HepG2 (cell line): ENCODE measurements at regions not wholly inside any gene's neighbourhood (a gene's known extent, or its start where the extent isn't known, plus 50 kb on each side); places are given as distances from the start of the nearest gene placed in this dataset.

Experiments used
- ATAC-seq: fragments of 200-7000 bp; cut with Tn5 transposase; 3 replicates; pipeline ENCODE4 v1.9.1; 2020; ENCODE audit warnings: mild to moderate bottlenecking, moderate library complexity
- BruUV-seq: library from RNA; stranded (reverse); fragments of 400-500 nt; replicated peaks from 2 replicates; lab custom pipeline; 2021; lab: Mats Ljungman, UMichigan
- CTCF ChIA-PET: fragments of 300-600 bp; formaldehyde crosslinking; extraction: SDS; loops from one replicate; lab custom pipeline; 2021; ENCODE audit warnings: low total read pairs, inconsistent platforms, low intra/inter-chr PET ratio; lab: Yijun Ruan, JAX
- POLR2A ChIA-PET: fragments of 350-600 bp; sonication (Branson Sonifier 250); formaldehyde crosslinking; loops from one replicate; lab custom pipeline; 2020; ENCODE audit warnings: antibody characterized with exemption, inconsistent platforms; lab: Yijun Ruan, JAX
- DNase-seq: peaks from one replicate; pipeline ENCODE4 v3.0.0-alpha.2; 2015; ENCODE audit warnings: low spot score
- FAIRE-seq: peaks from 3 replicates; lab custom pipeline; 2011; peaks lifted over from hg19 to GRCh38; lab: Jason Lieb, UNC
- H2AFZ ChIP-seq: one replicate; pipeline ENCODE4 v1.6.1; 2011; ENCODE audit warnings: low read length, inconsistent platforms
- H3K27ac ChIP-seq: fragments of 300-600 bp; 3 replicates; pipeline ENCODE4 v1.8.0; 2011; ENCODE audit warnings: mixed run types, mild to moderate bottlenecking, mixed read lengths, low read length, inconsistent platforms; ENCODE audit not compliant: insufficient read depth; ENCODE audit errors: extremely low read length
- H3K27me3 ChIP-seq, 2 experiments: fragments of 200-600 bp in 1 of 2; 2 replicates in 1 of 2; 3 replicates in 1 of 2; pipeline versions ENCODE4 v1.6.0 to v1.8.0; 2011; ENCODE audit warnings: low read length in 2 of 2, mild to moderate bottlenecking in 2 of 2, moderate library complexity in 2 of 2, inconsistent platforms in 1 of 2; ENCODE audit not compliant: insufficient read depth in 2 of 2, control insufficient read depth in 1 of 2
- H3K36me3 ChIP-seq, 2 experiments: fragments of 200-600 bp in 1 of 2; replicated peaks in 1 of 2; 2 replicates in 1 of 2; 3 replicates in 1 of 2; pipeline versions ENCODE4 v1.5.1 to v1.8.0; 2011; ENCODE audit warnings: low read length in 2 of 2, inconsistent platforms in 1 of 2; ENCODE audit not compliant: insufficient read depth in 2 of 2, control insufficient read depth in 1 of 2
- H3K4me1 ChIP-seq: 2 replicates; pipeline ENCODE4 v1.5.1; 2012; ENCODE audit warnings: low read length, inconsistent platforms; ENCODE audit not compliant: insufficient read depth
- H3K4me2 ChIP-seq: 2 replicates; pipeline ENCODE4 v1.6.0; 2011; ENCODE audit warnings: low read depth, low read length, inconsistent platforms
- H3K4me3 ChIP-seq, 3 experiments: fragments of 200-600 bp in 1 of 3; sonication (generic), shearing (Covaris generic) in 1 of 3; replicated peaks in 1 of 3; 2 replicates each; pipeline ENCODE4 v1.5.1; 2011 to 2016; ENCODE audit warnings: low read length in 3 of 3, inconsistent platforms in 2 of 3, low read depth in 2 of 3, mild to moderate bottlenecking in 2 of 3, control low read depth in 1 of 3, mixed read lengths in 1 of 3; ENCODE audit not compliant: insufficient read depth in 1 of 3
- H3K79me2 ChIP-seq: one replicate; pipeline ENCODE4 v1.6.1; 2011; ENCODE audit warnings: low read length, inconsistent platforms; ENCODE audit not compliant: insufficient read depth
- H3K9ac ChIP-seq: 2 replicates; pipeline ENCODE4 v1.6.0; 2011; ENCODE audit warnings: mild to moderate bottlenecking, low read depth, low read length, inconsistent platforms; ENCODE audit not compliant: insufficient read depth
- H3K9me3 ChIP-seq: 2 replicates; pipeline ENCODE4 v1.5.1; 2012; ENCODE audit warnings: mild to moderate bottlenecking, low read length
- H4K20me1 ChIP-seq: 2 replicates; pipeline ENCODE4 v1.6.0; 2011; ENCODE audit warnings: inconsistent platforms, mild to moderate bottlenecking, low read length, moderate library complexity; ENCODE audit not compliant: insufficient read depth
- JDP2 ChIP-seq: sonication (generic); formaldehyde crosslinking; IDR thresholded peaks from 2 replicates; pipeline ENCODE4 v1.8.1; 2022; ENCODE audit warnings: missing genetic modification reagents, borderline replicate concordance
- MYNN ChIP-seq: sonication (generic); formaldehyde crosslinking; IDR thresholded peaks from 2 replicates; pipeline ENCODE4 v1.4.0; 2020; ENCODE audit warnings: mild to moderate bottlenecking, low read depth, missing genetic modification reagents
- ZBTB3 ChIP-seq: sonication (generic); formaldehyde crosslinking; IDR thresholded peaks from 2 replicates; pipeline ENCODE4 v1.4.0; 2020; ENCODE audit warnings: low read depth, mild to moderate bottlenecking, moderate library complexity, missing genetic modification reagents, borderline replicate concordance
- ZFP37 ChIP-seq: sonication (generic); formaldehyde crosslinking; IDR thresholded peaks from 2 replicates; pipeline ENCODE4 v1.4.0; 2020; ENCODE audit warnings: missing genetic modification reagents, borderline replicate concordance
- ZNF232 ChIP-seq: sonication (generic); formaldehyde crosslinking; IDR thresholded peaks from 2 replicates; pipeline ENCODE4 v1.4.0; 2020; ENCODE audit warnings: missing genetic modification reagents, borderline replicate concordance
- ZNF431 ChIP-seq: sonication (generic); formaldehyde crosslinking; IDR thresholded peaks from 2 replicates; pipeline ENCODE4 v1.9.0; 2022; ENCODE audit warnings: missing genetic modification reagents, low read depth, mild to moderate bottlenecking, borderline replicate concordance
- WGBS: methylation state at CpG from one replicate; pipeline ENCODE4 v1.1.6; 2017; ENCODE audit warnings: low lambda C conversion rate; 5-methylcytosine and 5-hydroxymethylcytosine counted together
- in situ Hi-C: cut with HindIII; loops from 2 replicates; pipeline ENCODE4 v1.10.0; 2017; ENCODE audit warnings: low pct_unique_long_range_greater_than_20kb; ENCODE audit not compliant: extremely low pct_ligation_motif_present
- intact Hi-C: fragments of 100-400 bp; cut with micrococcal nuclease; formaldehyde crosslinking; loops from one replicate; pipeline ENCODE4 v1.10.0; 2022; ENCODE audit not compliant: unreplicated experiment
- TF ChIP-seq, protein P1 (sequence below): sonication (generic); formaldehyde crosslinking; IDR thresholded peaks from 2 replicates; pipeline ENCODE4 v1.4.0; 2020; ENCODE audit warnings: missing genetic modification reagents
- TF ChIP-seq, protein P2 (sequence below): sonication (generic); formaldehyde crosslinking; conservative IDR thresholded peaks from 2 replicates; pipeline ENCODE4 v1.4.0; 2020; ENCODE audit warnings: missing genetic modification reagents
- TF ChIP-seq, protein P3 (sequence below): sonication (generic); formaldehyde crosslinking; IDR thresholded peaks from 2 replicates; pipeline ENCODE4 v1.4.0; 2020; ENCODE audit warnings: missing genetic modification reagents

DNA sequence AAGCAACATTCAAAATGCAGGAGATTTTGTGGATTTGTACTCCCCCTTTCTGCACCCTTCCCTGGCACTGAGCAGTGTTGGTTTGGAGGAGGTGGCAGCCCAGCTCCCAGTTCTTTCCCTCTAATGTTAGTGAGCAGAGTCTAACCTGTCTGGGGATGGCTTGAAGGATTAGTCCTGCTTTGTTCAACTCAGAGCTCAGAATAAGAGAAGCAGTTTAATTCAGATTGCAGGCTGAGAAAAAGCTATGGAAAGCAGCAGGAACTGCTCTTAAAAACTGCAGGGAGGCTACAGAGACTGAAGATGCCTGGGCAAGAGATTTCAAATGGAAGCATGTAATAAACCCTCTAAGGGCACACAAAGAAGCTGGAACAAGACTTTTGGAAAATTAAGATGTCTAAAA, 223.4 kb upstream of the GGTLC1 start:
- DNase-seq (no peak), ATAC-seq (no peak), FAIRE-seq (no peak)
- H4K20me1 ChIP-seq = no peaks in the 10 kb centered on the region
- no peaks in the 10 kb centered on the region for H3K4me1 ChIP-seq
- H3K4me3 ChIP-seq = no peak overlapping the region
- no peak overlapping the region for H3K27ac ChIP-seq
- in situ Hi-C loops = no loop called here
- H2AFZ ChIP-seq = no peak overlapping the region
- CTCF ChIA-PET = no interaction called here
- no peaks in the 10 kb centered on the region for H3K27me3 ChIP-seq
- no peak overlapping the region for H3K9ac ChIP-seq
- intact Hi-C loops = no loop called here
- no peaks in the 10 kb centered on the region for H3K36me3 ChIP-seq
- TF ChIP-seq, protein P1, sequence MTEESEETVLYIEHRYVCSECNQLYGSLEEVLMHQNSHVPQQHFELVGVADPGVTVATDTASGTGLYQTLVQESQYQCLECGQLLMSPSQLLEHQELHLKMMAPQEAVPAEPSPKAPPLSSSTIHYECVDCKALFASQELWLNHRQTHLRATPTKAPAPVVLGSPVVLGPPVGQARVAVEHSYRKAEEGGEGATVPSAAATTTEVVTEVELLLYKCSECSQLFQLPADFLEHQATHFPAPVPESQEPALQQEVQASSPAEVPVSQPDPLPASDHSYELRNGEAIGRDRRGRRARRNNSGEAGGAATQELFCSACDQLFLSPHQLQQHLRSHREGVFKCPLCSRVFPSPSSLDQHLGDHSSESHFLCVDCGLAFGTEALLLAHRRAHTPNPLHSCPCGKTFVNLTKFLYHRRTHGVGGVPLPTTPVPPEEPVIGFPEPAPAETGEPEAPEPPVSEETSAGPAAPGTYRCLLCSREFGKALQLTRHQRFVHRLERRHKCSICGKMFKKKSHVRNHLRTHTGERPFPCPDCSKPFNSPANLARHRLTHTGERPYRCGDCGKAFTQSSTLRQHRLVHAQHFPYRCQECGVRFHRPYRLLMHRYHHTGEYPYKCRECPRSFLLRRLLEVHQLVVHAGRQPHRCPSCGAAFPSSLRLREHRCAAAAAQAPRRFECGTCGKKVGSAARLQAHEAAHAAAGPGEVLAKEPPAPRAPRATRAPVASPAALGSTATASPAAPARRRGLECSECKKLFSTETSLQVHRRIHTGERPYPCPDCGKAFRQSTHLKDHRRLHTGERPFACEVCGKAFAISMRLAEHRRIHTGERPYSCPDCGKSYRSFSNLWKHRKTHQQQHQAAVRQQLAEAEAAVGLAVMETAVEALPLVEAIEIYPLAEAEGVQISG (CRISPR knock-in tag) = no peak
- TF ChIP-seq ZNF232 (CRISPR knock-in tag) = no peak
- H3K4me2 ChIP-seq = no peak overlapping the region
- H3K79me2 ChIP-seq = no peaks in the 10 kb centered on the region
- POLR2A ChIA-PET = no interaction called here
- no peaks in the 10 kb centered on the region for H3K9me3 ChIP-seq
- no TSS peak for BruUV-seq

DNA sequence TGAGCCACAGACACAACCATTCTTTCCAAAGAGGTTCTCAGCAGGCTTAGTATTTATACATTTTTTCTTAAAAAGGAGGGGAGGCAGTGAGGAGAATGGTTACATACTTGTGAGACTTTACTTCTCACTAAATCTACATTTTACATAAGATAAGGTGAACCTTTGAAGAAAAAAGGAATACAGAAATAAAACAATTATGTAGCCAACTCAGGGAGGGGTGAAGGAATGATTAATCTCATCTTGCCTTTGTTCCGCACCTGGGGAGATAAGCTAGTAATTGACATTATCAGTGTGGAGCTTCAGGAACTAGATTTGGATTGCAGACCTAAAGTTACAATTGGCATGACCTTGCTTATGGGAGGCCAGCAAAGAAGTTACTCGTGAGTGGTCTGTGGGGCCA, 221.8 kb upstream of the GGTLC1 start:
- WGBS = 59% methylated on average over 2 of the region's 2 CpGs
- POLR2A ChIA-PET = no interaction called here
- CTCF ChIA-PET = no interaction called here
- TF ChIP-seq JDP2 (CRISPR knock-in tag) (no peak), MYNN (no peak), ZFP37 (CRISPR knock-in tag) (no peak), ZBTB3 (CRISPR knock-in tag) (no peak), ZNF431 (CRISPR knock-in tag) (no peak)
- TF ChIP-seq, protein P2, sequence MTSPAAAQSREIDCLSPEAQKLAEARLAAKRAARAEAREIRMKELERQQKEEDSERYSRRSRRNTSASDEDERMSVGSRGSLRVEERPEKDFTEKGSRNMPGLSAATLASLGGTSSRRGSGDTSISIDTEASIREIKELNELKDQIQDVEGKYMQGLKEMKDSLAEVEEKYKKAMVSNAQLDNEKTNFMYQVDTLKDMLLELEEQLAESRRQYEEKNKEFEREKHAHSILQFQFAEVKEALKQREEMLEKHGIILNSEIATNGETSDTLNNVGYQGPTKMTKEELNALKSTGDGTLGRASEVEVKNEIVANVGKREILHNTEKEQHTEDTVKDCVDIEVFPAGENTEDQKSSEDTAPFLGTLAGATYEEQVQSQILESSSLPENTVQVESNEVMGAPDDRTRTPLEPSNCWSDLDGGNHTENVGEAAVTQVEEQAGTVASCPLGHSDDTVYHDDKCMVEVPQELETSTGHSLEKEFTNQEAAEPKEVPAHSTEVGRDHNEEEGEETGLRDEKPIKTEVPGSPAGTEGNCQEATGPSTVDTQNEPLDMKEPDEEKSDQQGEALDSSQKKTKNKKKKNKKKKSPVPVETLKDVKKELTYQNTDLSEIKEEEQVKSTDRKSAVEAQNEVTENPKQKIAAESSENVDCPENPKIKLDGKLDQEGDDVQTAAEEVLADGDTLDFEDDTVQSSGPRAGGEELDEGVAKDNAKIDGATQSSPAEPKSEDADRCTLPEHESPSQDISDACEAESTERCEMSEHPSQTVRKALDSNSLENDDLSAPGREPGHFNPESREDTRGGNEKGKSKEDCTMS (CRISPR knock-in tag) = no peak
- TF ChIP-seq, protein P3, sequence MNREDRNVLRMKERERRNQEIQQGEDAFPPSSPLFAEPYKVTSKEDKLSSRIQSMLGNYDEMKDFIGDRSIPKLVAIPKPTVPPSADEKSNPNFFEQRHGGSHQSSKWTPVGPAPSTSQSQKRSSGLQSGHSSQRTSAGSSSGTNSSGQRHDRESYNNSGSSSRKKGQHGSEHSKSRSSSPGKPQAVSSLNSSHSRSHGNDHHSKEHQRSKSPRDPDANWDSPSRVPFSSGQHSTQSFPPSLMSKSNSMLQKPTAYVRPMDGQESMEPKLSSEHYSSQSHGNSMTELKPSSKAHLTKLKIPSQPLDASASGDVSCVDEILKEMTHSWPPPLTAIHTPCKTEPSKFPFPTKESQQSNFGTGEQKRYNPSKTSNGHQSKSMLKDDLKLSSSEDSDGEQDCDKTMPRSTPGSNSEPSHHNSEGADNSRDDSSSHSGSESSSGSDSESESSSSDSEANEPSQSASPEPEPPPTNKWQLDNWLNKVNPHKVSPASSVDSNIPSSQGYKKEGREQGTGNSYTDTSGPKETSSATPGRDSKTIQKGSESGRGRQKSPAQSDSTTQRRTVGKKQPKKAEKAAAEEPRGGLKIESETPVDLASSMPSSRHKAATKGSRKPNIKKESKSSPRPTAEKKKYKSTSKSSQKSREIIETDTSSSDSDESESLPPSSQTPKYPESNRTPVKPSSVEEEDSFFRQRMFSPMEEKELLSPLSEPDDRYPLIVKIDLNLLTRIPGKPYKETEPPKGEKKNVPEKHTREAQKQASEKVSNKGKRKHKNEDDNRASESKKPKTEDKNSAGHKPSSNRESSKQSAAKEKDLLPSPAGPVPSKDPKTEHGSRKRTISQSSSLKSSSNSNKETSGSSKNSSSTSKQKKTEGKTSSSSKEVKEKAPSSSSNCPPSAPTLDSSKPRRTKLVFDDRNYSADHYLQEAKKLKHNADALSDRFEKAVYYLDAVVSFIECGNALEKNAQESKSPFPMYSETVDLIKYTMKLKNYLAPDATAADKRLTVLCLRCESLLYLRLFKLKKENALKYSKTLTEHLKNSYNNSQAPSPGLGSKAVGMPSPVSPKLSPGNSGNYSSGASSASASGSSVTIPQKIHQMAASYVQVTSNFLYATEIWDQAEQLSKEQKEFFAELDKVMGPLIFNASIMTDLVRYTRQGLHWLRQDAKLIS (CRISPR knock-in tag) = no peak

More for the DNA sequence above, 221.8 kb upstream of the GGTLC1 start:
- ATAC-seq (no peak), DNase-seq (no peak), FAIRE-seq (no peak)
- H2AFZ ChIP-seq = no peak overlapping the region
- no peaks in the 10 kb centered on the region for H3K36me3 ChIP-seq
- H3K27me3 ChIP-seq = no peaks in the 10 kb centered on the region
- intact Hi-C loops = no loop called here
- H3K9ac ChIP-seq = no peak overlapping the region
- BruUV-seq = no TSS peak
- H3K27ac ChIP-seq = no peak overlapping the region
- H3K4me2 ChIP-seq = no peak overlapping the region
- in situ Hi-C loops = no loop called here
- no peaks in the 10 kb centered on the region for H3K79me2 ChIP-seq
- no peak overlapping the region for H3K4me3 ChIP-seq
- no peaks in the 10 kb centered on the region for H3K9me3 ChIP-seq
- H4K20me1 ChIP-seq = no peaks in the 10 kb centered on the region
- H3K4me1 ChIP-seq = no peaks in the 10 kb centered on the region
